Osteocyte (in vitro differentiated cells): ENCODE measurements at regions not wholly inside any gene's neighbourhood (a gene's known extent, or its start where the extent isn't known, plus 50 kb on each side); places are given as distances from the start of the nearest gene placed in this dataset.
"Not testable (repeated sequence)": the region's sequence is repeated elsewhere in the genome, so short reads cannot be mapped to it uniquely, and the experiment has no call there.

Experiments used
- DNase-seq: peaks from one replicate; pipeline ENCODE4 v3.0.0; 2021; ENCODE audit warnings: mixed read lengths; ENCODE audit not compliant: unreplicated experiment; ENCODE audit errors: extremely low spot score
- H3K27ac Mint-ChIP-seq: one replicate; pipeline ENCODE4 v1.8.0; 2021; ENCODE audit warnings: mild to moderate bottlenecking, mixed read lengths; ENCODE audit not compliant: unreplicated experiment
- H3K27me3 Mint-ChIP-seq: one replicate; pipeline ENCODE4 v1.8.0; 2021; ENCODE audit warnings: mixed read lengths; ENCODE audit not compliant: unreplicated experiment
- H3K36me3 Mint-ChIP-seq: one replicate; pipeline ENCODE4 v1.8.0; 2021; ENCODE audit warnings: mixed read lengths; ENCODE audit not compliant: unreplicated experiment
- H3K4me1 Mint-ChIP-seq: one replicate; pipeline ENCODE4 v1.8.0; 2021; ENCODE audit warnings: mixed read lengths; ENCODE audit not compliant: unreplicated experiment
- H3K4me3 Mint-ChIP-seq: one replicate; pipeline ENCODE4 v1.8.0; 2021; ENCODE audit warnings: mild to moderate bottlenecking, moderate library complexity, mixed read lengths; ENCODE audit not compliant: unreplicated experiment
- H3K9me3 Mint-ChIP-seq: one replicate; pipeline ENCODE4 v1.8.0; 2021; ENCODE audit warnings: mixed read lengths; ENCODE audit not compliant: unreplicated experiment
- CTCF ChIP-seq: fragments of 200-600 bp; sonication (generic); IDR thresholded peaks from 2 replicates; pipeline ENCODE4 v1.5.0; 2021; ENCODE audit warnings: antibody characterized with exemption, mild to moderate bottlenecking, moderate library complexity

DNA sequence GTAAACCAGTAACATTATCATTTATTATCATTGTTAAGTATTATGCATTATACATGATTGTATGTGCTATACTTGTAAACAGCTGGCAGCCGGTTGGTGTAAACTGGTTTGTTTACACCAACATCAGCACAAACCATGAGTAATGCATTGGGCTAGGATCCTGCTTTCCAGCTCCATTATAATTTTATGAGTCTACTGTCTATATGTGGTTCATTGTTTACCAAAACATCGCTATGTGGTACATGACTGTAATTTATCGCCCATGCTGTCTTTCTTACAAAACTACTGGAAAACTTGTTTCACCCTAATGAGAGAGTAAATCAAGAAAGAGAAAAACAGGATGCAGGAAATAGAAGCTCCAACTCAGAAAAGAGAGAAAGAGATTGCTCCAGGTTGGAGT, 224.8 kb upstream of the CBLB start:
- no peak for TF ChIP-seq CTCF
- no peak overlapping the region for H3K4me3 Mint-ChIP-seq
- H3K27ac Mint-ChIP-seq = no peak overlapping the region
- no peaks in the 10 kb centered on the region for H3K27me3 Mint-ChIP-seq
- no peak for DNase-seq
- H3K4me1 Mint-ChIP-seq = peaks cover 12% of the 10 kb centered on the region
- H3K9me3 Mint-ChIP-seq = no peaks in the 10 kb centered on the region
- H3K36me3 Mint-ChIP-seq = no peaks in the 10 kb centered on the region

- H3K27me3 Mint-ChIP-seq = no peaks in the 10 kb centered on the region
These were observed 229.1 kb upstream of the CBLB start for GRCh38 chr3:106097817-106098435.

GRCh38 chr3:106103383-106103782, 234.6 kb upstream of the CBLB start:
- H3K4me3 Mint-ChIP-seq = no peak overlapping the region
- TF ChIP-seq CTCF = no peak
- H3K36me3 Mint-ChIP-seq = peaks cover 5% of the 10 kb centered on the region
- H3K9me3 Mint-ChIP-seq = peaks cover 31% of the 10 kb centered on the region
- peaks cover under 1% of the 10 kb centered on the region for H3K4me1 Mint-ChIP-seq
- H3K27ac Mint-ChIP-seq = no peak overlapping the region
- H3K27me3 Mint-ChIP-seq = no peaks in the 10 kb centered on the region
- no peak for DNase-seq

More at GRCh38 chr3:106097817-106098435, 229.1 kb upstream of the CBLB start:
- H3K36me3 Mint-ChIP-seq = peaks cover 2% of the 10 kb centered on the region
- no peak for TF ChIP-seq CTCF
- H3K27ac Mint-ChIP-seq = peak overlapping the region; percentile 16
- no peak for DNase-seq
- peaks cover 27% of the 10 kb centered on the region for H3K9me3 Mint-ChIP-seq
- no peak overlapping the region for H3K4me3 Mint-ChIP-seq
- peaks cover 12% of the 10 kb centered on the region for H3K4me1 Mint-ChIP-seq

GRCh38 chr3:106104078-106104477, 235.3 kb upstream of the CBLB start:
- no peak overlapping the region for H3K4me3 Mint-ChIP-seq
- peaks cover 31% of the 10 kb centered on the region for H3K9me3 Mint-ChIP-seq
- DNase-seq = no peak
- no peaks in the 10 kb centered on the region for H3K27me3 Mint-ChIP-seq
- no peak overlapping the region for H3K27ac Mint-ChIP-seq
- TF ChIP-seq CTCF = no peak
- no peaks in the 10 kb centered on the region for H3K4me1 Mint-ChIP-seq
- H3K36me3 Mint-ChIP-seq = peaks cover 5% of the 10 kb centered on the region

DNA sequence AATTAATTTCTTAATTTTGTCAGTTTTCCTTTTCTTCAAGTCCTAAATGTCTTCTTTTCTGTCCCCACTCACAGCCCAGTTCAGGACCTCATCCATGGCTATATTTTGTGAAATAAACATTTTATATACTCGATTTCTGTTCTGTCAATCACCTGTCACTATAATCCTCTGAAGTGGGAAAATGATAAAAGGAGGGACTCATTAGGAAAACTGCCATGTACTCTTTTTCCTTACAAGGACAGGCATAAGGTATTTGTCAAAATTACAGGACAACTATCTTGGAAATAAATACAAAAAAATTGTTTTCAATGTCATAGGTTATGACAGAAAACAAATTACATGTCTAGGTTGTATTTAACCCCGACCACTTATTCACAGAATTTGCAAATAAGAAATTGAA, 240.1 kb upstream of the CBLB start:
- H3K9me3 Mint-ChIP-seq = no peaks in the 10 kb centered on the region
- no peak for DNase-seq
- H3K4me1 Mint-ChIP-seq = no peaks in the 10 kb centered on the region
- H3K36me3 Mint-ChIP-seq = no peaks in the 10 kb centered on the region
- no peak for TF ChIP-seq CTCF
- no peak overlapping the region for H3K27ac Mint-ChIP-seq
- no peak overlapping the region for H3K4me3 Mint-ChIP-seq
- H3K27me3 Mint-ChIP-seq = no peaks in the 10 kb centered on the region

GRCh38 chr3:106112561-106112960, 243.7 kb upstream of the CBLB start:
- DNase-seq, H3K36me3 Mint-ChIP-seq, H3K9me3 Mint-ChIP-seq, H3K27ac Mint-ChIP-seq, H3K27me3 Mint-ChIP-seq, H3K4me3 Mint-ChIP-seq: not testable (repeated sequence)
- peaks cover 11% of the 10 kb centered on the region for H3K4me1 Mint-ChIP-seq
